Liver (tissue), 8 donors: ENCODE measurements at regions not wholly inside any gene's neighbourhood (a gene's known extent, or its start where the extent isn't known, plus 50 kb on each side); places are given as distances from the start of the nearest gene placed in this dataset.
"Not testable (repeated sequence)": the region's sequence is repeated elsewhere in the genome, so short reads cannot be mapped to it uniquely, and the experiment has no call there.

ENCODE experiments used
- DNase-seq: peaks from one replicate; pipeline ENCODE4 v3.0.0-alpha.2; 2017; ENCODE audit warnings: low spot score
- H3K27ac ChIP-seq, 2 donors: one replicate each; pipeline ENCODE4 v1.7.0; 2013; ENCODE audit warnings: inconsistent platforms in 2 of 2, low read length in 2 of 2, control low read depth in 1 of 2, low read depth in 1 of 2, mild to moderate bottlenecking in 1 of 2
- H3K27me3 ChIP-seq, 4 donors: one replicate each; pipeline versions ENCODE4 v1.6.1 to v1.7.0; 2013; ENCODE audit warnings: low read length in 3 of 4, inconsistent platforms in 1 of 4, mild to moderate bottlenecking in 1 of 4, moderate library complexity in 1 of 4; ENCODE audit not compliant: control insufficient read depth in 4 of 4, insufficient read depth in 4 of 4
- H3K36me3 ChIP-seq, 4 donors: one replicate each; pipeline versions ENCODE4 v1.6.1 to v1.7.0; 2013; ENCODE audit warnings: low read length in 3 of 4, mild to moderate bottlenecking in 3 of 4, low read depth in 1 of 4, moderate library complexity in 1 of 4; ENCODE audit not compliant: control insufficient read depth in 4 of 4, insufficient read depth in 3 of 4
- H3K4me1 ChIP-seq, 4 donors: one replicate each; pipeline versions ENCODE4 v1.6.1 to v1.7.0; 2013; ENCODE audit warnings: low read length in 3 of 4, mild to moderate bottlenecking in 3 of 4, moderate library complexity in 1 of 4; ENCODE audit not compliant: control insufficient read depth in 4 of 4, insufficient read depth in 4 of 4
- H3K4me3 ChIP-seq, 3 donors: one replicate each; pipeline versions ENCODE4 v1.6.1 to v1.7.0; 2013; ENCODE audit warnings: low read length in 3 of 3, control low read depth in 1 of 3, low read depth in 1 of 3, mild to moderate bottlenecking in 1 of 3
- H3K9ac ChIP-seq, 2 donors: one replicate each; pipeline ENCODE4 v1.7.0; 2013; ENCODE audit warnings: low read length in 2 of 2, mild to moderate bottlenecking in 2 of 2, moderate library complexity in 2 of 2, control low read depth in 1 of 2, low read depth in 1 of 2
- H3K9me3 ChIP-seq, 4 donors: one replicate each; pipeline versions ENCODE4 v1.6.1 to v1.7.0; 2013; ENCODE audit warnings: low read length in 3 of 4; ENCODE audit not compliant: control insufficient read depth in 4 of 4
- FOXA1 ChIP-seq: IDR thresholded peaks from 2 replicates; pipeline ENCODE4 v1.6.1; 2016; ENCODE audit warnings: antibody characterized with exemption
- HNF4G ChIP-seq: IDR thresholded peaks from 2 replicates; pipeline ENCODE4 v1.6.1; 2016; ENCODE audit warnings: antibody characterized with exemption
- JUND ChIP-seq, 2 donors: IDR thresholded peaks; 2 replicates each; pipeline ENCODE4 v1.6.1; 2016; ENCODE audit warnings: antibody characterized with exemption in 2 of 2
- NR2F2 ChIP-seq: IDR thresholded peaks from 2 replicates; pipeline ENCODE4 v1.6.1; 2016; ENCODE audit warnings: antibody characterized with exemption
- RAD21 ChIP-seq, 2 donors: IDR thresholded peaks; 2 replicates each; pipeline ENCODE4 v1.6.1; 2016; ENCODE audit warnings: antibody characterized with exemption in 2 of 2, mild to moderate bottlenecking in 2 of 2
- WGBS: extraction: QIAGEN DNeasy Blood & Tissue Kit; methylation state at CpG from one replicate; pipeline ENCODE4 v1.1.7; 2013; 5-methylcytosine and 5-hydroxymethylcytosine counted together
- TF ChIP-seq, protein P1 (sequence below): fragments of 150-350 bp; IDR thresholded peaks from 2 replicates; pipeline ENCODE4 v1.5.1; 2017; ENCODE audit warnings: improper control_type of control experiment, low read depth, low read length; ENCODE audit not compliant: missing input control
- TF ChIP-seq, protein P2 (sequence below): IDR thresholded peaks from 2 replicates; pipeline ENCODE4 v1.6.1; 2016; ENCODE audit warnings: antibody characterized with exemption, mild to moderate bottlenecking
- donor health status: healthy.
- donor health status: healthy.
- donor health status: healthy.
- donor health status: healthy.
- donor health status: healthy.

DNA sequence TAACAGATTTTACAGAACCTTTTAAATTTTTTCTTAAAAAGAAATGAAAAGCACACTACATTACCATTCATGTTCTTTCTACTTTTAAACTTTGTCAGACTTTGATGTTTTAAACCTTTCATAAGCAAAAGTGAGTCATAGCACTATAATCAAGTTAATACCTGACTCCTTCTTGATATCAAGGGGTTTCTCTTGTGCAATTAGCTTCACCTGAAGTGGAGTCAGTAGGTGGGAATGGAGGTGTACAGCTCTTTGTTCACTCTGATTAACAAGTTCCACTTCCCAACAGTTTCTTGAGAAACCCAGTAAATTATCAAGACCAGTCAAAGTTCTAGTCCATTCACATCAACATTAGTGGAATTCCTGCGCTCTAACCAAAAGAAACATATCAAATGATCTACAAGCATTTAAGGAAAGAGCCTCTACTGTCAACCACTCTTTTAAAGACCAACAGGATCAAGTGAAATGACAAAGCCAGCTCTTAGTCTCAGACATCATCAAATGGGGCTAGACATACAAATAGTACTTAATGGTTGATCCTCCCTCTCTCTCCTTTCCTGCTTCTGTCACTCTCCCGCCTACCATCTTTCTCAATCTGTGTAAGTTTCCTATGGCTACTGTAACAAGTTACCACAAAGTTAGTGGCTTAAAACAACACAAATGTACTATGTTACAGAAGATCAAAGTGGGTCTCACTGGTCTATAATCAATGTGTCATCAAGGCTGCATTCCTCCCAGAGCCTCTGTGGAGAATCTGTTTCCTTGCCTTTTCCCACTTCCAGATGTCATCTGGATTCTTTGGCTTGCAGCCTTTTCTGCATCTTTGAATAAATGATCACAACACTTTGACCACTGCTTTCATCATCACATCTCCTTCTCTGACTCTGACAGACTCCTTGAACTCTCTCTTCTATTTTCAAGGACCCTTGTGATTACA, 68.0 kb downstream of the HINT1 start:
- Histone ChIP-seq H3K4me1 (no peaks in the 10 kb centered on the region), H3K27me3 (peaks cover 0 to 4% (median 0%) of the 10 kb centered on the region in 4 donors), H3K4me3 (no peak overlapping the region), H3K9me3 (no peaks in the 10 kb centered on the region), H3K27ac (no peak overlapping the region), H3K9ac (no peak overlapping the region), H3K36me3 (no peaks in the 10 kb centered on the region)
- TF ChIP-seq, protein P1, sequence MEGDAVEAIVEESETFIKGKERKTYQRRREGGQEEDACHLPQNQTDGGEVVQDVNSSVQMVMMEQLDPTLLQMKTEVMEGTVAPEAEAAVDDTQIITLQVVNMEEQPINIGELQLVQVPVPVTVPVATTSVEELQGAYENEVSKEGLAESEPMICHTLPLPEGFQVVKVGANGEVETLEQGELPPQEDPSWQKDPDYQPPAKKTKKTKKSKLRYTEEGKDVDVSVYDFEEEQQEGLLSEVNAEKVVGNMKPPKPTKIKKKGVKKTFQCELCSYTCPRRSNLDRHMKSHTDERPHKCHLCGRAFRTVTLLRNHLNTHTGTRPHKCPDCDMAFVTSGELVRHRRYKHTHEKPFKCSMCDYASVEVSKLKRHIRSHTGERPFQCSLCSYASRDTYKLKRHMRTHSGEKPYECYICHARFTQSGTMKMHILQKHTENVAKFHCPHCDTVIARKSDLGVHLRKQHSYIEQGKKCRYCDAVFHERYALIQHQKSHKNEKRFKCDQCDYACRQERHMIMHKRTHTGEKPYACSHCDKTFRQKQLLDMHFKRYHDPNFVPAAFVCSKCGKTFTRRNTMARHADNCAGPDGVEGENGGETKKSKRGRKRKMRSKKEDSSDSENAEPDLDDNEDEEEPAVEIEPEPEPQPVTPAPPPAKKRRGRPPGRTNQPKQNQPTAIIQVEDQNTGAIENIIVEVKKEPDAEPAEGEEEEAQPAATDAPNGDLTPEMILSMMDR = no peak
- TF ChIP-seq HNF4G (no peak), NR2F2 (no peak)
- 89% methylated on average over 2 of the region's 2 CpGs for WGBS
- DNase-seq = no peak

DNA sequence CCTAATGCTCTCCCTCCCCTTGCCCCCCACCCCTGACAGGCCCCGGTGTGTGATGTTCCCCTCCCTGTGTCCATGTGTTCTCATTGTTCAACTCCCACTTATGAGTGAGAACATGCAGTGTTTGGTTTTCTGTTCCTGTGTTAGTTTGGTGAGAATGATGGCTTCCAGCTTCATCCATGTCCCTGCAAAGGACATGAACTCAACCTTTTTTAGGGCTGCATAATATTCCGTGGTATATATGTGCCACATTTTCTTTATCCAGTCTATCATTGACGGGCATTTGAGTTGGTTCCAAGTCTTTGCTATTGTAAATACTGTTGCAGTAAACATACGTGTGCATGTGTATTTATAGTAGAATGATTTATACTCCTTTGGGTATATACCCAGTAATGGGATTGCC, 69.5 kb downstream of the HINT1 start:
- H3K27me3 ChIP-seq, H3K9me3 ChIP-seq, H3K4me1 ChIP-seq, H3K9ac ChIP-seq, H3K27ac ChIP-seq, DNase-seq, H3K36me3 ChIP-seq, H3K4me3 ChIP-seq: not testable (repeated sequence)
- WGBS = 90% methylated on average over 4 of the region's 4 CpGs

DNA sequence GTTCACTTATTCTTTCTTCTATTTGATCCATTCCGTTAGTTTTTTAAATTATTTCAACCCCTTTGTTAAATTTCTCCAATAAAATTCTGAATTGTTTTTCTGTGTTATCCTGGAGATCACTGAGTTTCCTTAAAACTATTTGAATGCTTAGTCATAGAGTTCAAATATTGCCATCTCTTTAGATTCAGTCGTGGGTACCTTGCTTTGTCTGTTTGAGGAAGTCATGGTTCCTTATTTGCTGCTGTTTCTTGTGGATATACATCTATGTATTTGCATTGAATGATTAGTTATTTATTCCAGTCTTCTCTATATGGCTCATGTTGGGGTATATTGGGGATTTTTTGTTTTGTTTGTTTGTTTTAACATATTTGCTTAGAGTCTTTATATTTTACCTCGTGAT, 80.6 kb downstream of the HINT1 start:
- TF ChIP-seq HNF4G (no peak), RAD21 (IDR thresholded peaks at IDR 0.05) (no peak), FOXA1 (no peak), JUND (IDR thresholded peaks at IDR 0.05) (no peak)
- TF ChIP-seq, protein P2, sequence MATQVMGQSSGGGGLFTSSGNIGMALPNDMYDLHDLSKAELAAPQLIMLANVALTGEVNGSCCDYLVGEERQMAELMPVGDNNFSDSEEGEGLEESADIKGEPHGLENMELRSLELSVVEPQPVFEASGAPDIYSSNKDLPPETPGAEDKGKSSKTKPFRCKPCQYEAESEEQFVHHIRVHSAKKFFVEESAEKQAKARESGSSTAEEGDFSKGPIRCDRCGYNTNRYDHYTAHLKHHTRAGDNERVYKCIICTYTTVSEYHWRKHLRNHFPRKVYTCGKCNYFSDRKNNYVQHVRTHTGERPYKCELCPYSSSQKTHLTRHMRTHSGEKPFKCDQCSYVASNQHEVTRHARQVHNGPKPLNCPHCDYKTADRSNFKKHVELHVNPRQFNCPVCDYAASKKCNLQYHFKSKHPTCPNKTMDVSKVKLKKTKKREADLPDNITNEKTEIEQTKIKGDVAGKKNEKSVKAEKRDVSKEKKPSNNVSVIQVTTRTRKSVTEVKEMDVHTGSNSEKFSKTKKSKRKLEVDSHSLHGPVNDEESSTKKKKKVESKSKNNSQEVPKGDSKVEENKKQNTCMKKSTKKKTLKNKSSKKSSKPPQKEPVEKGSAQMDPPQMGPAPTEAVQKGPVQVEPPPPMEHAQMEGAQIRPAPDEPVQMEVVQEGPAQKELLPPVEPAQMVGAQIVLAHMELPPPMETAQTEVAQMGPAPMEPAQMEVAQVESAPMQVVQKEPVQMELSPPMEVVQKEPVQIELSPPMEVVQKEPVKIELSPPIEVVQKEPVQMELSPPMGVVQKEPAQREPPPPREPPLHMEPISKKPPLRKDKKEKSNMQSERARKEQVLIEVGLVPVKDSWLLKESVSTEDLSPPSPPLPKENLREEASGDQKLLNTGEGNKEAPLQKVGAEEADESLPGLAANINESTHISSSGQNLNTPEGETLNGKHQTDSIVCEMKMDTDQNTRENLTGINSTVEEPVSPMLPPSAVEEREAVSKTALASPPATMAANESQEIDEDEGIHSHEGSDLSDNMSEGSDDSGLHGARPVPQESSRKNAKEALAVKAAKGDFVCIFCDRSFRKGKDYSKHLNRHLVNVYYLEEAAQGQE = no peak
- peaks cover 0 to 4% (median 0%) of the 10 kb centered on the region in 4 donors for H3K27me3 ChIP-seq
- no peak for DNase-seq
- H3K36me3 ChIP-seq = no peaks in the 10 kb centered on the region
- WGBS = 66% methylated on average over 3 of the region's 3 CpGs
- H3K4me1 ChIP-seq = no peaks in the 10 kb centered on the region
- H3K4me3 ChIP-seq = no peak overlapping the region
- no peak overlapping the region for H3K9ac ChIP-seq
- H3K9me3 ChIP-seq = no peaks in the 10 kb centered on the region
- H3K27ac ChIP-seq = no peak overlapping the region
